HG03558 (cell line): ENCODE measurements at regions not wholly inside any gene's neighbourhood (a gene's known extent, or its start where the extent isn't known, plus 50 kb on each side); places are given as distances from the start of the nearest gene placed in this dataset.

Experiments used
- ATAC-seq: cut with Tn5 transposase; IDR thresholded peaks from one replicate; pipeline ENCODE4 v1.9.1; 2021; ENCODE audit warnings: moderate number of reproducible peaks; ENCODE audit not compliant: unreplicated experiment; ENCODE audit errors: extremely low read depth

GRCh38 chr3:117657278-117657677, 947.7 kb downstream of the TUSC7 start:
- ATAC-seq = no peak

DNA sequence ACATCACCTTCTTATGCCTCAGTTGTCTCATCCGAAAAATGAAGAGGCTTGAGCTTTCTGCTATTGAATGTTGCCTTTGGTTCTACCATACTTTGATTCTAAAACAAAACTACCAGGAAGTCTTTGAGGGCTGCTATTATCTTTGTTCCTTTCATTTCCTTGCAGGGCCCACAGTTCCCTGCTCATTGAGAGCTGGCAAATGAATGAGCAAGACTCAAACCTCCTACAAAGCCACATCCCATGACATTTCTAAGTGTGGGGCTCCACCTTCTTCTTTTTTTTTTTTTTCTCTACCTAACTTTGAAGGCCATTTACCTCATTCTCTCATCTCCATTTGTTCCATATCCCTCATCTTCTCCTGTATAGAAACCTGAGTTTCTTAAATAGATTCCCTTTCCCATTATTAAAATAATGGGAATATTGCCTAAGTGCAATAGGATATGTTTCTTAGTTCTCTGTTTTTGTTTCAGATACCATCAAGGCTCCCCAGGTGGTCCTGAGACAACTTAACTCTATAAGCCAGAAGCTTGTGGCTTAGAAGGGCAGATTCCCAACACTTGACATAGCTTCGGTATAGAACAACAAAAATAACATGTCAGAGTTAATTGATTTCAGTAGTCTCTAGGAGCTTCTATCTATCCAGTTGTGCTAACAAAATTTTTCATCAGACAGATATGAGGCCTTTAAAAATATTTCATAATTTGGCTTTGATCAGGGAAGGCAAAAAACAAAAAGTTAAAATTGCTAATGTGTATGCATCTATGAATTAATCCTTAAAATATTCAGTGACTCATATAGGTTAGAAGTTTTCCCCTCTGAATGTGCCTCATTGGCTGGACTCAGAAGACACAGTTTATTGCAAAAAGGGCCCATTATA, 951.6 kb downstream of the TUSC7 start:
- ATAC-seq = no peak

DNA sequence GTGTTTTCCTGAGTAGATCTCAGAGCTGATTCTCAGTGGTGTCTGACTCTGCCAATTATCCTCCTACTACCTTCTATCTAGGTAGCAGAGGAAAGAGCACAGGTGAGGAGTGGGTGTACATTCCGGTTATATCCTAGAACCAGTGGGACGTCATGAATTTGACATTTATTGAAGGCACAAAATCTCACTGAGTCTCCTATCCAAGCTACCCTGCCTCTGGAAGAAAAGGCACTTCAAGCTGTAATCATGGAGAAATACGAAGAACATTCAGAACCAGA, 952.2 kb downstream of the TUSC7 start:
- ATAC-seq = no peak

- no peak for ATAC-seq
Measured at GRCh38 chr3:117665296-117665695, 955.7 kb downstream of the TUSC7 start.

DNA sequence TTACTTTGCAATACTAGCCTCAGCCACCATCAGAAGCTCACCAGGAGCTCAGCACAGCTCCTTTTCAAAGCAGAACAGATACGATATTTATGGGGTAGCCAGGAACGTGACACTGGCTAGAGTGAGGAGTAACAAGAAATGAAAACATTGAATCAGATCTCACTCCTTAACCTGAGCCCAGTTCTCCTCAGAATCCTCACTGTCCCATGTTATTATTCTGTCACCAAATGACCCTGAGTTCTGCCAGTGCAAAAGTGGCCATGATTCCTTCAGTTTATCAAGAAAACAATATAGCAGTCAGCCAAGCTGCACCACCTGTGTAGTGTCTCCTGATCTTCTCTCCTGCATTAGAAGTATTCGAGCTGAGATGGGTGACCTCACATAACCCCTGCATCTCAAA, 956.7 kb downstream of the TUSC7 start:
- no peak for ATAC-seq

DNA sequence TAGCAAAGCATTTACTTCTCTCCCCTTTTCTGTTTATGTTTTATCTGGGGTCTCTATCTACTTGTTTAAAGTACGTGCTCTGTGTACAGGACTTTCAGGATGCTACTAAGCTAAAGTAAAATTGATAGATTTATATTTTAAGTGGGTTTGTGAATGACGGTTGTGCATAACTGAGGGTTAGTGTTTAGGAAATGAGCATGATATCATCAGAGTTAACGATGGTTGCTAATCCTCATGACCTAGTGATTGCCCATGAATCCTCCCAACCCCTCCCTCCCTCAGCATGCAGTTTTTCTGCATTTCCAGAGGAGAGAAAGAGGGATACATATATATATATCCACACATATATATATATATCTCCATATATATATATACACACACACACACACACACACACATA, 957.2 kb downstream of the TUSC7 start:
- no peak for ATAC-seq

- no peak for ATAC-seq
Measured at GRCh38 chr3:117669774-117670173, 960.2 kb downstream of the TUSC7 start.

DNA sequence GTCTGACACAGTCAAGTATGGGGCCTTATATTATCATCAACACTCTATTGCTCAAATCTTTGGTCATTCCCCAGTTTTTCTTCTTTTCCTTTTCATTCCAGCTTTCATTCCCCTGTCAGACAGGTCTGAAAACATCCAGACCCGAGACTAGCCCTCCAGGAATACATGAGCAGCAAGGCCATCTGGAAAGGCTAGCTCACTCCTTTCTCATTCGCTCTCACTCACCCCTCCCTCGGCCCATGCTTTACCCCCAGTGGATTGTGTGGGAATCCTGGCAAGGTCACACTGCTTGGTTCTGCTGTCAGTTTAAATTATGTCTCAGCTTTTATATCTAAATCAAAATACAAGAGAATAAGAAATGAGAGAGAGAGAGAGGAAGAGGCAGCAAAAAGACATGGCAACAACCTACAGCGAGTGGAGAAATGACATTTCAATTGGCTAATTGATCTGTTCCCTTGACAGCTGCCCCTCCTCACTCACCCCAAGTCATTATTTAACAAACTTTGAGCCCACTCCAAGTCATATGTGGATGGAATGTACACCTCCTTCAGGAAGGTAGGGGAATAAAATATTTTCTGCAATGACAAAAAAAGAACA, 962.2 kb downstream of the TUSC7 start:
- no peak for ATAC-seq

DNA sequence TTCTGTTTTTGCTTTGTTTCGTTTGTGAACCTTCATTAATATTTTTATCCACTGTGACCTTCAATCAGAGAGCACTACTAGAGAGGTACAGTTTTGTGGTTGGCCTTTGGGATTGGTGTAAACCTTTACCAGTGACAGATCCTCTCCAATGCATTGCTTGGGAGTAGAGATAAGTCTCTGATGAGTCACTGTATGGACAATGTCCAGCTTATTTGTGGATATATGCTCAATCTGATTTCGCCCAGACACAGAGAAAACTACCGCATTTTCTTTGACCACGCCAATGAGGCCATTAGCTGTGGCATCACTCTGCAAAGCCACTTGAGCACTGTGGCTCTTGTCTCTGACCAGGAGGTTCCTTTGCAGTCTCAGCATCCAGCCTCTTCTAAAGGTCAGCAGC, 964.7 kb downstream of the TUSC7 start:
- ATAC-seq = no peak

DNA sequence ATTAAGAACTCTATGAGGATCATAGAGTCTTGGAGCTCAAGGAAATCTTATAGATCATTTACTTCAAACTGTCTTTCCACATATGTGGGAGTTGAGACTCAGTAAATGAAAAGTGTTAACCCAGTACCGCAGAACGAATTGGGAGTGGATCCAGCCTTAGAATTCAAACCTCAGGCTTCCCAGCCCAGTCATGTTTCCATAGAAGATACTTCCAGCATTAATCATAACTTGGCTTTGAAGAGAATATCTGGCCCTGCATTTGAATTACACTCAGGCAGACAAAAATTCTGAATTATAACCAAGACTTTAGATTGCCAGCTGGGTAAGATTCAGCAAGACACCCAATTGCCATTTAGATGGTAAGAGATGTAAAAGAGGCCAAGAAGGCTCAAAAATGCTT, 972.0 kb downstream of the TUSC7 start:
- ATAC-seq = no peak

- ATAC-seq = no peak
Measured at GRCh38 chr3:117687096-117687495, 977.5 kb downstream of the TUSC7 start.

GRCh38 chr3:117688583-117688982, 979.0 kb downstream of the TUSC7 start:
- ATAC-seq = no peak

DNA sequence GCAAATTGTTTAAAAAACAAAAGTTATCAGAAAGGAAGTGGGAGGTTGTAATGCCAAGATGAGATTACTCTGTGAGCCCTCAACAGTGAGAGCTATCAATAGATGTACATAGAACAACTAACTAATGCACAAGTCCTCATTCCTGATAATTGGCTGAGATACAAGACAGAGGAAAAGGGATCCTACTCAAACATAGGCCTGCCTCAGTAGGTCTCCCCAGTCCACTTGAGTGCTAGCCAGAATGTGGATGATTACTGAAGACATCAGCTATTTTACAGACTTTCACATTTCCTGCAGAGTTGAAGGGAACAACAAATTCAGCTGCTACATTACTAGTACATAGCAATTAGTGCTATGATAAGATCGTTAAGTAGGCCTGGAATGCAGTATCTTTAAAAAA, 981.9 kb downstream of the TUSC7 start:
- no peak for ATAC-seq

GRCh38 chr3:117692416-117692995, 982.9 kb downstream of the TUSC7 start:
- no peak for ATAC-seq

DNA sequence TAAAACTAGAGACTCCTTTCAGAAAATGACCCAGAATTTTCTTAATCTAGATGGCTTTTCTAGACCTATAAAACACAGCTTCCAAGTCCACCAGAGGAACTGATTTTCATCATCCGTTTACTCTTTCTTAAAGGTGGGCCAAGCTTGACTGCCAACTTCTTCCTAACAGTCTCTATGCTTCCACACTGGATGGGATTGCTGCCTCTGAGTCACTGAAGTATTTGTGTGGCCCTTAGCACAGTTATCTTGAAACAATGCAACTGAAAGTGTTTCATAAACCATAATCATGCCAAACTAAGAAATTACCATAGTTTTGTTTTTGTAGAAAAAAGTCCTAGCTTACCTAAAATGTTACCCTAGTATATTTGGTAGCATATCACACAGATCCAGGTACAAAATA, 985.7 kb downstream of the TUSC7 start:
- ATAC-seq = no peak

DNA sequence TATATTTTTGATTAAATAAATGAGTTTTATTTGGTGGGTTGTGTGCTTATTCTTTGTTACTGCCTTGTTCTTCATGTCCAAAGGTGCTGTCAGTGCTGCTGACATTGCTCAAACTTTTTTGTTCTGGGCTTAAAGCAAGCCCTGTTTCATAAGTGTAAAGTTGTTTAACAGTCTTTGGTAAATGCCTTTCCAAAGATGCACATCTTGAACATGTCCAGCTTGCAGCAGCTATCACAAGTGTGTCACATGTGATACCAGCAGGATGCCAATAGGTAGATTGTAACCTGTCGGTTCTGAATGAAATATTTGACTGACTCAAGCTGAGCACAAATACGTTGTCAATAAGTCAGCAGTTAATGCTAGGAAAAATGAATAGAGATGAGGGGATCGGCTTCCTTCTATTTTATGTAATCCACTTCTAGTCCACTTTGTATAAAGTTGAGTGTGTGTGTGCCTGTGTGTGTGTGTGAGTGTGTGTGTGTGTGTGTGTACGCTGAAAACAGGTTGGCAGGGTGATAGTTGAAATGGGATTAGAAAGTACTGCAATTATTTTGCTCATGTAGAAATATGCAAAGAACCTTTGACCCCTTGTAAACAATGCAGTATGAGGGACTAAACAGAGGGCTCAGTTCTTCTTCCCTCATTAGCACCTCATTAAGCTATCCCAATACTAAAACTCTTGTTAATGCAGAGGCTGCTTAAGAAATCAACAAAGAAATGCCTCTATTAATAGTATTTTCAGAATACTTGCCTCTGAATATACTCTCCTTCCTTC, 986.5 kb downstream of the TUSC7 start:
- no peak for ATAC-seq

GRCh38 chr3:117696851-117697407, 987.4 kb downstream of the TUSC7 start:
- ATAC-seq = no peak

GRCh38 chr3:117699058-117699457, 989.5 kb downstream of the TUSC7 start:
- no peak for ATAC-seq

DNA sequence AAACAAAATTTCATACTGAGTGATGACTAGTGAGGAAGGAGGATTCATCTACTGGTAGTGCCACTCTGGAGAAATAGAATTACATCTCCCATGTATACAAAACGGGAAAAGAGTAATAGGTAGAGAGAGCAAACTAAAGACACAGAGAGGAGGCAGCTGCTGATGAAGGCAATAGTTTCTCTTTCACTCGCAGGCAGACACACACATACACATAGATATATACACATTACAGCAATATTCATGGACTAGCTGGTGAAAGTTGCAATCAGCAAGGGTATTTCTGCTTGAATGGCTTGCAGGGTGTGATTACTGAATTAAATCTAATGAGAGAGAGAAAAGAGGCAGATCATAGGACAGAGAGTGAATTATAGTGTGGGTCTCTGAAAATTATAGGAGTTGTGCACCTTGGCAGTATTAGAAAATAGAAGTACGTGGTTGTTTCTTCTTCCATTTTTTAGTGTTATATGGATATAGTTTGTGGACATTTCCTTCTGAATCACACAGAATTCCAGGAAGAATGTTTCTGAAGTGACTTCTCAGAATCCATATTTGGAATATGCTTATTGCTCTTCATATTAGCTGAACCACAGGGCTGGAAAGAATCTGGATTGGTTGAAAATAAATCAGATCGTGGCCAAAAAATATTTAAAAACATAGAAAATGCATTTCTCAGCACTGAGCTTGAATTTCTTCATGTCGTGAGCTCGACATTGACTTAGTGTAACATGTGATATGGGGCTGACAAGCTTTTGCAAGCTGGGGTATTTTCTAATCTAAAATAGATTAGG, 991.2 kb downstream of the TUSC7 start:
- no peak for ATAC-seq

GRCh38 chr3:117705011-117705410, 995.4 kb downstream of the TUSC7 start:
- ATAC-seq = no peak
